ENCODE measurements at regions not wholly inside any gene's neighbourhood (a gene's known extent, or its start where the extent isn't known, plus 50 kb on each side); places are given as distances from the start of the nearest gene placed in this dataset.

DNA sequence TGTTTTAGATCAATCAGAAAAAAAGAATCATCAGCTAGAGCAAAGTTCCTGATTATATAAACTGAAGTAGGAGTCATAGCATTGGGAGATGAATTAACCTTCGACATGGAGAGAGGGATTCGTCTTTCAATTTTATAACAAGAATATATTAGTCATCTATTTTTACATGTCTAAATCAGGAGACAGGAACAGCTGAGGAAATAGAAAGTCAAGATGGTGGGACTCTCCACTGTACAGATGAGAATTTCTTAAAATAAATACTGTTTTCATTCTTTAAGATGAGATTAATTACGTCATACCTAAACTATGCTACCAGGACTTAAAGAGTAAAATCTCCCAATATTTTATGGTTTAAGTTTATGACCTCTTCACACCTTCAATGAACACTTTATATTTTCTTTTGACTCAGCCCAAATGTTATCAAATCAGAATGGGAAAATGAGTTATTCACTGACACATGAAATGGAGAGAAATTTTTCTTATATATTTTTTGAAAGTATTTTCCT is 1137.7 kb downstream of the EPHA7 start:
- WGBS, 2 experiments (ENCODE audit: extremely low coverage in 1 of 2, insufficient coverage in 1 of 2, insufficient read length in 1 of 2, insufficient replicate concordance in 2 of 2, low coverage in 1 of 2, low lambda C conversion rate in 2 of 2, missing lambda C conversion rate in 1 of 2) = 59% methylated on average over 3 of the region's 3 CpGs; no CpG with 5 or more reads in 1 of the 2 experiments
- H2BK20ac ChIP-seq (ENCODE audit: low read length) = no peak overlapping the region
- no peak overlapping the region for H4K5ac ChIP-seq (ENCODE audit: insufficient read length, low read depth, low read length)
- H3K23ac ChIP-seq (ENCODE audit: insufficient read length) = no peak overlapping the region
- no peaks in the 10 kb centered on the region for H4K20me1 ChIP-seq (replicated peaks in 1 of 2; ENCODE audit: control insufficient read depth in 1 of 2, insufficient read depth in 2 of 2, low read length in 2 of 2)
- no peak overlapping the region for H2BK5ac ChIP-seq (ENCODE audit: low read depth, low read length)
- H3K4me3 ChIP-seq (ENCODE audit: extremely low read depth in 1 of 4, insufficient read depth in 2 of 4, low read depth in 3 of 4, low read length in 4 of 4) = no peak overlapping the region
- no peak overlapping the region for H3K27ac ChIP-seq (ENCODE audit: low read depth, low read length)
- no peak overlapping the region for H3K9ac ChIP-seq (replicated peaks in 1 of 4; ENCODE audit: extremely low read depth in 1 of 4, low read depth in 3 of 4, low read length in 3 of 4)
- POLR2A ChIA-PET (ENCODE audit: partially characterized antibody) = no interaction called here
- H2BK12ac ChIP-seq (ENCODE audit: low read depth, low read length) = no peak overlapping the region
- H3K14ac ChIP-seq (ENCODE audit: insufficient read length) = no peak overlapping the region
- H2AK5ac ChIP-seq (ENCODE audit: low read depth, low read length) = no peak overlapping the region
- H3K23me2 ChIP-seq (ENCODE audit: low read depth, low read length) = no peaks in the 10 kb centered on the region; the same call in 1 of the 2 replicates
- DNase-seq (ENCODE audit: low read depth in 1 of 2, low spot score in 2 of 2) (no peak), FAIRE-seq (no peak)
- H3K4ac ChIP-seq (replicated peaks; ENCODE audit: insufficient read length, low read depth, low read length) = no peak overlapping the region
- no peak overlapping the region for H3K56ac ChIP-seq (replicated peaks; ENCODE audit: insufficient read length, low read depth, low read length)
- no peak overlapping the region for H4K91ac ChIP-seq (replicated peaks; ENCODE audit: insufficient read length, low read length)
- H3K4me1 ChIP-seq (replicated peaks in 1 of 4; ENCODE audit: control insufficient read depth in 3 of 4, insufficient read depth in 4 of 4, low read length in 3 of 4) = peaks cover 0 to 6% (median 0%) of the 10 kb centered on the region in 4 experiments; a peak in 1 of 7 replicates
- no peaks in the 10 kb centered on the region for H3K9me3 ChIP-seq (ENCODE audit: insufficient read depth in 2 of 2, low read depth in 1 of 2, low read length in 1 of 2)
- H3K4me2 ChIP-seq (ENCODE audit: insufficient read depth in 1 of 2, low read depth in 2 of 2, low read length in 2 of 2) = no peak overlapping the region
- H3K18ac ChIP-seq (ENCODE audit: extremely low read depth, low read length) = no peak overlapping the region
- no peaks in the 10 kb centered on the region for H3K36me3 ChIP-seq (ENCODE audit: control insufficient read depth in 2 of 4, insufficient read depth in 4 of 4, low read length in 3 of 4)
- H2AFZ ChIP-seq (ENCODE audit: low read length) = no peak overlapping the region
- no peaks in the 10 kb centered on the region for H3K79me2 ChIP-seq (ENCODE audit: control insufficient read depth in 1 of 2, insufficient read depth in 2 of 2, low read length in 2 of 2)
- H3K79me1 ChIP-seq (ENCODE audit: low read depth, low read length) = no peaks in the 10 kb centered on the region
- H3K27me3 ChIP-seq (replicated peaks in 1 of 4; ENCODE audit: control insufficient read depth in 3 of 4, extremely low read depth in 1 of 4, insufficient read depth in 3 of 4, low read length in 3 of 4) = no peaks in the 10 kb centered on the region
- no peak overlapping the region for H4K8ac ChIP-seq (ENCODE audit: extremely low read depth, insufficient read depth, low read length)
- H2BK15ac ChIP-seq (ENCODE audit: low read length) = no peak overlapping the region
- CTCF ChIA-PET (ENCODE audit: partially characterized antibody) = interaction anchor here (1.0 kb wide), 2 partner anchors 104 to 160 kb away, joined by 3 read pairs; no protein-coding TSS in a partner anchor
- no peak overlapping the region for H2BK120ac ChIP-seq (replicated peaks; ENCODE audit: low read depth, low read length)
- TF ChIP-seq TEAD4 (IDR thresholded peaks at IDR 0.05; ENCODE audit: low read depth, low read length) (no peak), POU5F1 (IDR thresholded peaks at IDR 0.05; ENCODE audit: low read depth, low read length) (no peak), JUN (IDR thresholded peaks at IDR 0.05; ENCODE audit: low read depth, low read length) (no peak), SAP30 (IDR thresholded peaks at IDR 0.05; ENCODE audit: insufficient read depth, insufficient replicate concordance, low read length) (no peak), EP300 (IDR thresholded peaks at IDR 0.05; ENCODE audit: borderline replicate concordance in 1 of 2, low read depth in 2 of 2, low read length in 2 of 2) (no peak), GTF2F1 (IDR thresholded peaks at IDR 0.05; ENCODE audit: borderline replicate concordance, low read depth, low read length) (no peak), EGR1 (IDR thresholded peaks at IDR 0.05; ENCODE audit: borderline replicate concordance, low read depth, low read length) (no peak), RAD21 (IDR thresholded peaks at IDR 0.05 in 1 of 2, conservative IDR thresholded peaks at IDR 0.05 in 1 of 2; ENCODE audit: low read depth in 2 of 2, low read length in 2 of 2) (no peak), HDAC6 (IDR thresholded peaks at IDR 0.05; ENCODE audit: low read depth, low read length) (no peak), TAF7 (optimal IDR thresholded peaks at IDR 0.05; ENCODE audit: borderline replicate concordance, low read depth, low read length) (no peak), SUZ12 (IDR thresholded peaks at IDR 0.05; ENCODE audit: low read length) (no peak), SIX5 (IDR thresholded peaks at IDR 0.05; ENCODE audit: low read depth, low read length) (no peak), SRF (IDR thresholded peaks at IDR 0.05; ENCODE audit: low read depth, low read length) (no peak), PHF8 (conservative IDR thresholded peaks at IDR 0.05; ENCODE audit: low read depth, low read length) (no peak)

Measured in H1 (cell line).